Stimulated activated CD8-positive, alpha-beta memory T cell treated with anti-CD3 and anti-CD28 coated beads, Interleukin-15, amount 100 ng/mL, for 1 hour (primary cell): ENCODE measurements at regions not wholly inside any gene's neighbourhood (a gene's known extent, or its start where the extent isn't known, plus 50 kb on each side); places are given as distances from the start of the nearest gene placed in this dataset.

ENCODE experiments used
- DNase-seq: peaks from one replicate; pipeline ENCODE4 v3.0.0-alpha.2; 2020; ENCODE audit warnings: low read depth

DNA sequence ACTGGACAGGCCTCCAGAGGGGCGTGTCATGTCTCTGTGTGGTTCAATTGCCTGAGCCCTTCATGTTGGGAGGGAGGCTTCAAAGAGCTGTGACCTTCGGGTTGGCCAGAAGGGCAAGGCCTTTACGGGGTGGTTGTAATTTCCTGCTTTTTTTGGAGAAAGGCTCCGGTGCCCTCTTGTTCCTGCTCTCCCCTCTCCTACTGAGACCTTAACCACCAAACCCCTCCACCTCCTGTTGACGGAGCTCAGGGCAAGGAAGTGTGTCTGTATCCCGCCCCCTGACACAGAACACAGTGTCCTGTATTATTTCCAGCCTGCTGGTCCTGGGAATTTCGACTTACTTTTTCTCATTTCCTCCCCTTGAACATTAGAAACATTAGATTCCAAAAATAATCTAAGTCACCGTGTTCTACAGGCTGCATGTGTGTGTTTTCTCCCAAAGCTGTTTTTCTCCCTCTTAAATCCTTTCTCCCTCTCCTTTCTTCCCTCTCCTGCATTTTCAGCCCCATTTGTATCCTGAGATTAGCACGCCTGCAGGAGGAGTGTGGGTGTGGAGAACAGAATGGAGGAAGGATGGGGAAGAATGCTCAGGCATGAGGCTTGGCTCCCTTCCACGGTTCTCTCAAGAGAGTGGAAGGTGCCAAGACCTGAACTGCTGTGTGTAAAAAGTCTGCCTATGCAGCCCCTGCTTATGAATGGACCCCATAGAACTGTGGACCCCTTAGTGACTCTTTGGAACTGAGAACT is 285.4 kb upstream of the ROPN1 start:
- no peak for DNase-seq

DNA sequence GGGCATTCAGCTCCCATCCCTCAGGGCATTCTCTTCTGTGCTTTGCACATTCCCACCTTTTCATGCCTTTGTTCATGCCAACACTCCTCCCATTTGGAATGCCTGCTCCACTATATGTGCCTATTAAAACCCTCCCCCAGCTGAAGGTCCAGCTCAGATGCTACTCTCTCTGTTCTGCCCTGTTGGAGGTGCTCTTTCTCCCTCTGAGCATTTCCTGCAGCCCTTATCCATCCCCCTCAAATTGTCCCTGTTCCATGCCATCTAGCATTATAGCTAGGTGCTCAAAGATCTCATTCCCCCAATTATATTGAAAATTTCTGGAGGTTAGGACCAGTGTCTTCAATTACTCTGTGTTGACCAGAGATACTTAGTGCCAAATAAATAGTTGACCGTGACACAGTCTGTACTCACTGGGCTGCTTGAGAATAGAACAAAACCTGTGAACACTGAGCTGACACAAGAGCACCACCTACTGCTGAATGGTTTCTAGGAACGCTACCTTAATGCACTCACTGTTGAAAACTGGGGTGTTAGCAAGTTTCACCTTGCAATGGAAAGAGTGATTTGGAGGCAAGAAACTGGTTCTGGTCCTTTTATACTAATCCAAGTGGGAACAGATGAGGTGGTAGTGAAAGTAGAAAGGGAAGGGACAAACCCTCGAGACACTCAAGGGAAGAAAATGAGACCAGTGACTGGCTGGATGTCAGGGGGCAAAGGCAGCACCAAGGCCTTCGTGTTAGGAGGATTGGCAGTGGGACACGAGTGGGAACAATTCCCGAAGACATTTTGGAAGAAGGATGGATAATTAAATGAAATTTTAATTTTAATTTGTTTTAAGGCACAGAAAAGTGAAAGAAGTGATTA is 289.8 kb upstream of the ROPN1 start:
- DNase-seq = no peak

GRCh38 chr3:124282751-124283651 is 291.1 kb upstream of the ROPN1 start:
- no peak for DNase-seq

- DNase-seq = no peak
Measured at GRCh38 chr3:124283652-124284023, 291.7 kb upstream of the ROPN1 start.

- no peak for DNase-seq
Measured at GRCh38 chr3:124288996-124289395, 297.1 kb upstream of the ROPN1 start.

DNA sequence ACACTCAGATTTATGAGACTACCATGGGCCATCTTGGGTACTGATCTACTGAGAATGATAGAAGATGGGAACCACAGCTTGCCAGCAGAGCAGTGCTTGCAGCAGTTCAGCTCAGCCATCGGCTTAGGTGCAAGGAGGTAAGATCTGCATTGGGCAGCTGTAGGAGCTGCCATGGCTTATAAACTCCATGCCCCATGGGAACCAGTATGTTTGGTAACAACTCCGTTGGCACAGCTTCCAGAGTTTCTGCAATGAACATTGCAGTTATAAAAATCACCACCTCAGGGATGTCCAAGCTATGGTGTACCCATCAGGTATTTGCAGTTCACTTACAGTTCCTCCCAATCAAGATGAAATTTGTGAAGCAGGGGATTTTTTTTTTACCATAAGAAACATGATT is 299.1 kb upstream of the ROPN1 start:
- no peak for DNase-seq

- DNase-seq = no peak
Measured at GRCh38 chr3:124292329-124292728, 300.4 kb upstream of the ROPN1 start.

DNA sequence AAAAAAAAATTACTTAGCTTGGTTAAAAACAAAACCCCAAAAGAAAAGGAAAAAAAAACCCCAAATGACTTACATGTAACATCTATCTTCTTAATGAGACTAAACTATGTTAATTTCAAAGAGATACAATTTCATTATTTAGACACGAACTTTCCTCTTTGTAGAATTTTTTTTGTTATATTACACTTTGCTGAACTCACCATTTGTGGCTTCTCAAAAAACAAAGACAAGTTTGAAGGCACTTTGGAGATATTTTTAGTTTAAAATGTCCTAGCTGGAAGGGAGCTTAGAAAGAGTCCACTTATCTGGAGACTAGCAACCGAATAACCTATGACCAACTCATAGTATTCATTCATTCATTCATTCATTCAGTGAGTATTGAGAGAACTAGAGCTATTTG is 301.7 kb upstream of the ROPN1 start:
- DNase-seq = no peak

GRCh38 chr3:124295362-124295761 is 303.4 kb upstream of the ROPN1 start:
- no peak for DNase-seq

DNA sequence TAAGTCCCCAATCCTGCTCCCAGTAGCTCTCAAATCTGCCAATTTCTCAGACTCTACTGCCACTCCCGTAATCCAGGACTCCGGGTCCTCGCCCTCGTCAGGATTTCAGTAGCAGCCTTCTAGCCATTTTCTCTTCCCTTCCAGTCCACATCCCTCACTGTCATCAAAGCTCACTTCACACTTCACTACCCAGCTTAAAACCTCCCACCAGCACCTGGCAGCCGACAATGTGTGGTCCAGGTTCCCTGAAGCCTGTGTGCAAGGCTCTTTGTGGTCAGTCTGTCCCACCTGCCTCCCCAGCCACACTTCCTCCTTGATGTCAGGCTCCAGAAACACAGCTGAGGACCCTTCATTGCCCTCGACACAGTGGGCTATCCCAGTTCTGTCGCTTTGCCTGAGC is 304.5 kb upstream of the ROPN1 start:
- no peak for DNase-seq

GRCh38 chr3:124297062-124297980 is 305.4 kb upstream of the ROPN1 start:
- DNase-seq = no peak

GRCh38 chr3:124298301-124298700 is 306.4 kb upstream of the ROPN1 start:
- DNase-seq = no peak

GRCh38 chr3:124298951-124299350 is 307.0 kb upstream of the ROPN1 start:
- DNase-seq = no peak

- DNase-seq = no peak
Measured at GRCh38 chr3:124299831-124300230, 307.9 kb upstream of the ROPN1 start.

GRCh38 chr3:124300416-124300815 is 308.5 kb upstream of the ROPN1 start:
- no peak for DNase-seq

DNA sequence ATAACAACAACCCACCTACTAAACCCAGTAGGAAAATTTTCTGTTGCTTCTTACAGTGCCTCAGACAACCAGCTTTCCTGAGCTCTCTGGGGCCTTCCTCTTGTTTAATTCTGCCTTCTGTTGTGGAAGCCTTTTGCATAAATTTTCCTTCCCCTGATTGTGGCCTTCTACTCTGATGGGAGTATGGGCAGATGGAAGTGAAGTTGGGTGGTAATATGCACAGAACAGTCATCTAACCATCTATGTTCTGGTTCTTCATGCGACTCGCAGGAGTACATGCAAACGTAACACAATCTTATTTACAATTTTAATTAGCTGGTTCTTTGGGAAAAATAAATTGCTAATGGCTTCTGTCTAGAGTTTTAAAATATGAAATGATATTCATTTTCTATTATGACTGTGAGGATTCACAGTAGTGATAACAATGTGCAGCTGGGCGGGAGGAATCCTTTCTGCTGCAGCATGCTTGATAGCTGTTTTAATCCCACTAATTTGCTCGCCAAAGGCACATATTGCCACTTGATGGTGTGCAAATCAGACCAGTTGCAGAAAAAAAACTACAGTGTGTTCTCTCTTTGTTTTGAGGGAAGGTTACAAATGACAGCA is 311.5 kb upstream of the ROPN1 start:
- DNase-seq = no peak

DNA sequence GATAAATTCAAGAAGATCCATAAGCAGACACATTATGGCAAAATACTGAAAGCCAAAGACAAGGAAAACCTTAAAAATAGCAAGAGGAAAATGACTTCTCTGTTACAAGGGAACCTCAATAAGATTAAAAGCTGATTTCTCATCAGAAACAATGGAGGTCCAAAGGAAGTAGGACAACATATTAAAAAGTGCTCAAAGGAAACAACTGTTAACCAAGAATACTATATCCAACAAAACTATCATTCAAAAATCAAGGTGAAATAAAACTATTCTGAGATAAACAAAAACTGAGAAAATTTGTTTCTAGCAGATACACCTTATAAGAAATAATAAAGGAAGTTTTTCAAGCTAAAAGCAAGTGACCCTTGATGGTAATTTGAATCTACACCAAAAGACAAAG is 314.7 kb upstream of the ROPN1 start:
- no peak for DNase-seq

- no peak for DNase-seq
Measured at GRCh38 chr3:124313621-124314020, 321.7 kb upstream of the ROPN1 start.

GRCh38 chr3:124315215-124316033 is 323.5 kb upstream of the ROPN1 start:
- no peak for DNase-seq

DNA sequence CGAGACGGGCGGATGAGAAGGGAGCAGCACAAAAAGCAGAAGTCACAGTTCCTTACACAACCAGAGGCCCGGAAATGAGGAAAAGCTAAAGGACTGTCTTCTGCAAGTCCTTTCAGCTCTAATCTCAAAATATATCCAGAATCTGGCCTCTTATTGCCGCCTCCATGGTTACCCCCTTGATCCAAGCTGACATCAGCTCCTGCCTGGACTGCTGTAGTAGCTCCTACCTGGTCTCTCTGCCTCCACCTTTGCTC is 324.0 kb upstream of the ROPN1 start:
- DNase-seq = no peak
